ENCODE measurements at regions not wholly inside any gene's neighbourhood (a gene's known extent, or its start where the extent isn't known, plus 50 kb on each side); places are given as distances from the start of the nearest gene placed in this dataset.

DNA sequence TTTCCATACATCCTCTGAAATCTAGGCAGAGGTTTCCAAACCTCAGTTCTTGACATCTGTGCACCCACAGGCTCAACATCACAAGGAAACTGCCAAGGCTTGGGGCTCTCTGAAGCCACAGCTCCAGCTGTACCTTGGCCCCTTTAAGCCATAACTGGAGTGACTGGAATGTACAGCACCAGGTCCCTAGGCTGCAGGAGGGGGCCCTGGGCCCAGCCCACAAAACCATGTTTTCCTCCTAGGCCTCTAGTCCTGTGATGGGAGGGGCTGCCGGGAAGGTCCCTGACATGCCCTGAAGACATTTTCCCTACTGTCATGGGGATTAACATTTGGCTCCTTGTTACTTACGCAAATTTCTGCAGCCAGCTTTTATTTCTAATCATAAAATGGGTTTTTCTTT lies 1093.0 kb upstream of the PCDH9 start:
- TF ChIP-seq POLR2AphosphoS5 (IDR thresholded peaks at IDR 0.05; ENCODE audit: low read depth, low read length), result no peak
- TF ChIP-seq, protein P1, sequence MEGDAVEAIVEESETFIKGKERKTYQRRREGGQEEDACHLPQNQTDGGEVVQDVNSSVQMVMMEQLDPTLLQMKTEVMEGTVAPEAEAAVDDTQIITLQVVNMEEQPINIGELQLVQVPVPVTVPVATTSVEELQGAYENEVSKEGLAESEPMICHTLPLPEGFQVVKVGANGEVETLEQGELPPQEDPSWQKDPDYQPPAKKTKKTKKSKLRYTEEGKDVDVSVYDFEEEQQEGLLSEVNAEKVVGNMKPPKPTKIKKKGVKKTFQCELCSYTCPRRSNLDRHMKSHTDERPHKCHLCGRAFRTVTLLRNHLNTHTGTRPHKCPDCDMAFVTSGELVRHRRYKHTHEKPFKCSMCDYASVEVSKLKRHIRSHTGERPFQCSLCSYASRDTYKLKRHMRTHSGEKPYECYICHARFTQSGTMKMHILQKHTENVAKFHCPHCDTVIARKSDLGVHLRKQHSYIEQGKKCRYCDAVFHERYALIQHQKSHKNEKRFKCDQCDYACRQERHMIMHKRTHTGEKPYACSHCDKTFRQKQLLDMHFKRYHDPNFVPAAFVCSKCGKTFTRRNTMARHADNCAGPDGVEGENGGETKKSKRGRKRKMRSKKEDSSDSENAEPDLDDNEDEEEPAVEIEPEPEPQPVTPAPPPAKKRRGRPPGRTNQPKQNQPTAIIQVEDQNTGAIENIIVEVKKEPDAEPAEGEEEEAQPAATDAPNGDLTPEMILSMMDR (IDR thresholded peaks at IDR 0.05), result no peak
- no peak for TF ChIP-seq CHD2 (IDR thresholded peaks at IDR 0.05; ENCODE audit: low read length, partially characterized antibody)
- TF ChIP-seq RCOR1 (IDR thresholded peaks at IDR 0.05; ENCODE audit: low read length), result no peak
- no peak for TF ChIP-seq MXI1 (IDR thresholded peaks at IDR 0.05; ENCODE audit: low read depth, low read length)

All from SK-N-SH (cell line).